Fibroblast of skin of left biceps (primary cell): ENCODE measurements at regions not wholly inside any gene's neighbourhood (a gene's known extent, or its start where the extent isn't known, plus 50 kb on each side); places are given as distances from the start of the nearest gene placed in this dataset.

Experiments used
- DNase-seq, 2 experiments: peaks; one replicate each; pipeline ENCODE4 v3.0.0-alpha.2; 2013; ENCODE audit warnings: low read depth in 2 of 2

DNA sequence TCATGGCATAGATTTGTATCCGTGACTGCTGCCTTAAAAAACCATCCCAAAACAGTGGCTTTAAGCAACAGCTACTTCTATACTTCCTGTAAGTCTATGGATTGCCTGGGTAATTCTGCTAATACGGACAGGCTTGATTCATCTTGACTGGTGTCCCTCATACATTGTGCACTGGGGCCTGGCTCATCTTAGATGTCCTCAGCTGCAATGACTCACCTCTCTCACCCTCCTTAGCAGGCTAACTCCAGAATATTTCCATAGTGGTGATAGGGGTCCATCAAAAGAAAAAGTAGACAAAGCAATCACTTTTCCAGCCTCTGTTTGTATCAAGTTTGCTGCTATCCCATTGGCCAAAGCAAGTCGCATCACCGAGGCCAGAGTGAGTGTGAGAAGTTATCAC lies 409.1 kb upstream of the KAZN start:
- DNase-seq, result no peak

- no peak for DNase-seq
These were observed 408.0 kb upstream of the KAZN start for GRCh38 chr1:14190508-14190907.

DNA sequence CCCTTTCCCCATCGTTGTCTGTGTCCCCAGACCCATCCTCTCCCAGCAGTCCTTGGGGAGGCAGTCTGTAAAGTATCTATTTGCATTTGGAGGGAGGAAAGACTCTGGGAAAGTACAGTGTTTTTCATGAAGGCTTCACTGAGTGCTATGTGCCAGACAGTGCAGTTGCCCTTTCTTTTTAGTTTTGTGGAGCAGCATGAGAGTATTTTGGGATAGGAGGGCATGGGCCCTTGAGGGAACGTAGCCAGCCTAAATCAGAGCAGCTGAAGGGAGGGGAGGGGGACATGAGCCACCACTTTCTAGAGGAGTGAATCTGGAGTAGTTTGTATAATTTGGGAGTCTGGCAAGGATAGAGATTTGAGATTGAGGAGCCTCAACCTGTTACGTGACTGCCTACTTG lies 404.0 kb upstream of the KAZN start:
- no peak for DNase-seq

- no peak for DNase-seq
These were observed 393.4 kb upstream of the KAZN start for GRCh38 chr1:14205066-14205465.

- DNase-seq, result no peak
These were observed 383.3 kb upstream of the KAZN start for GRCh38 chr1:14215151-14215550.

DNA sequence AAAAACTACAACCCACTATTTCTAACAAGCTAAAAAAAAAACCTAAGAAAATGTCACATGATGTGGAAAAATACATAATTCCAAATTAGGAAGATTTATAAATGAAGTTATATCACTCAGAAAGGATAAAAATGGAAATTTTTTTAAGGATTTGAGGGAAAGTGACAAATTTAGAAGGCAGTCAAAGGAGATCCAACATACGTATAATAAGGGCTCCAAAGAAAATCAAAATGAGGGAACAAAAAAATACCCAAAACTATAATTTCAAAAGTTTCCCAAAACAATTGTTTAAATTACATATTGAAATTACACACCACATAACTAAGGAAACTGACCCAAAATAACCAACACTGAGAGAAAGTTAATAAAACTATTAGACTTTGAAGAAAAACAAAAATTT lies 381.1 kb upstream of the KAZN start:
- DNase-seq, result no peak

GRCh38 chr1:14220324-14220723 lies 378.2 kb upstream of the KAZN start:
- DNase-seq, result no peak

DNA sequence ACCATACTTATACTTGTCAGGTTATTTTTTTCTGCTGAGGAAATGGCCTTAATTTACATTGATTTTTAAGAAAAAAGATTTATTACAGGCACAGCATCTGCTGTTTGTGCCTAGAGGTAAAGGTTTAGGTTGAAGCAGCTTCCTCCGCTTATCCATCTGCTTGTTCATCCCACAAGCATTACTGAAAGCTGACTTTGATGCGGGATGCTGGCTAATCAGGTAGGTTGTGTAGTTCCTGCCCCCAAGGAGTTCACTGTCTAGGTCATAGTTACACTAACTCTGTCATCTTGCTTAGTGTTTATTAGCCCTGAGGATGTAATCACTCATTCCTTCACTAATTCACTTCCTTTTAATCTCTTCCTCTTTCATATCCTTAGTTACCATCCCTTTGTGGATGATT lies 377.7 kb upstream of the KAZN start:
- no peak for DNase-seq

GRCh38 chr1:14222086-14222485 lies 376.4 kb upstream of the KAZN start:
- DNase-seq, result no peak

GRCh38 chr1:14228677-14229076 lies 369.8 kb upstream of the KAZN start:
- DNase-seq, result no peak

DNA sequence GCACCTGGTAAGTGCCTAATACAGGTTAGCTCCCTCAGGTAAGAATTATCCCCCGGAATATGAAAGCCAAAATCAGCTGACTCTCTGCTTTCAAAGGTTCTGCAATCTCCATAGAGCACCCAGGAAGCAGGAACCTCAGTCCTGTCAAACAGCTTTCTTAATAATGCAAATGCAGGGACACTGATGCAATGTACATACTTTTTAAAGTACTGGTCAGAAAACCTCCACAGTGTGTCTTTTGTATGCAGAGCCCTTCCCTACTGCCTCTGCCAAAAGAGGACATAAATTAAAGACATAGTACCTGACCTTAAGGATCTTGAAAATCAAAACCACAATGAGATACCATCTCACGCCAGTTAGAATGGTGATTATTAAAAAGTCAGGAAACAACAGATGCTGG lies 365.0 kb upstream of the KAZN start:
- DNase-seq, result no peak

DNA sequence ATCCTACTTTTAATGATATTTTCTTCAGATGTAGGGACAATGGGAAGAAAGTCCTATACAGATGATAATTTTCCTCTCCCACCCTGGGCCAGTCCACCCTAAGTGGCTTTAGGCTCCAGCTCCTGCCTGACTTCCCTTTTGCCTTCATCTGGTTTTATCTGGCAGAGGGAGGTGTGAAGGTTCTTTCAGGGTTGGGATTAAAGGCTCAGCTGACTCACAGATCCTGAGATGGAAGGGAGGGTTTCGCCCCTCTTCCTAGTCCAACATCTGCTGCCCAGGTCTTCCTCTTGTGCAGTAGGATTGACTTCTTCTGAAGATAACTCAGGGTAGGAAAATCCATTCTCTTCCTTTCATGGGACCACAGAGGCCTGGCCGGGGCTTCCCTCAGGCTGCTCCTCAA lies 362.4 kb upstream of the KAZN start:
- no peak for DNase-seq

- no peak for DNase-seq
These were observed 359.8 kb upstream of the KAZN start for GRCh38 chr1:14238472-14239307.

DNA sequence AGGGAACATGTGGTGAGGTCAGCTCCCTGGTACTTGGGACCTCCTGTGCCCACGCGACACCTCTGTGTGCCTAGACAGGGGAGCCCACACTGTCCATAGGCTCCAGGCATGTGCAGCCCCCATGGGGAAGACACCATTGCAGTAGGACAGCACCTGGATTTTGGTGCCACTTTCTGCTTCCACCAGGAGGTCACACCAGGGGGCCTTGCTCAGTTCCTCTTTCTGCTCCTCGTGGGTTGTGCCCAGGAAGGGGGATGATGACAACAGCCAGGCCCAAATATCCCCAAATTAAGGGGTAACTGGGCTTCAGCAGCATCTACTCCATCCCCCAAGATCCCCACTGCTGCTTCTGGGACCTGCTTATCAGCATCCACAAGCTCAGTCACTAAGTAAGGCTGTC lies 358.2 kb upstream of the KAZN start:
- no peak for DNase-seq

DNA sequence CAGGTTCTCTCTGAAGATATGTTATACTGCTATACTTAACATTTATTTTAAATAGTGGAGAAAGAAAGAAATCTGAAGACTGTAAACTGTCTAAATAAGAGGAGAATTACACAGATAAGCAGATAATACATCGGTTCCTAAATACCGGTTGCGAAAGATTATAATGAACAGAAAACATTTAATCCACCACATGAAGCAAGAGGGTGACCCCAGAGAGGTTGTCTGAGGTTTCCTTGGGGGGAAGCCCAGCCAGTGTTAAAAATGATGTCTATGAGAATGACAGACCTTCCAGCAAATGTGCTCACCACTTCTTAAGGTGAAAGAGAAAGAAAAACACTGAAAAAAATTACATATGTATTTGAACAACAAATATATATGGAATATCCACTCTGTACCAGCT lies 356.4 kb upstream of the KAZN start:
- DNase-seq, result no peak

DNA sequence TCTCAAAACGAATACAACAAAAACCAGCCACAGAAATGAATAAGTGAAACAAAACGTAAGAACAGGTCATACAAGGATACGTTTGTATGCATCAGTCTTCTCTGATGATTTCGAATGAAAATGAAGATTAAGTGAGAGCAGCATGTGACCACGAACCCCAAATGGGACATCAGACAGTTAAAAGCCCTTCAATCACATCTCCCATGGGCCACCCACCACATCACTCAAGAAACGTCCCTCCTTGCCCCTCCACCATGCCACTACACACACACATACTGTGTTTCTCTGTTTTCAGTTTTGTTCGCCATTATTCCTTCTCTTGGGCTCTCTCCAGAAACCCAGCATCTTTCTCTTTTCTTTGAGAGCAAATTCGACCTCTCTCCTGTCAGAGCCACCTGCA lies 355.6 kb upstream of the KAZN start:
- DNase-seq, result no peak

DNA sequence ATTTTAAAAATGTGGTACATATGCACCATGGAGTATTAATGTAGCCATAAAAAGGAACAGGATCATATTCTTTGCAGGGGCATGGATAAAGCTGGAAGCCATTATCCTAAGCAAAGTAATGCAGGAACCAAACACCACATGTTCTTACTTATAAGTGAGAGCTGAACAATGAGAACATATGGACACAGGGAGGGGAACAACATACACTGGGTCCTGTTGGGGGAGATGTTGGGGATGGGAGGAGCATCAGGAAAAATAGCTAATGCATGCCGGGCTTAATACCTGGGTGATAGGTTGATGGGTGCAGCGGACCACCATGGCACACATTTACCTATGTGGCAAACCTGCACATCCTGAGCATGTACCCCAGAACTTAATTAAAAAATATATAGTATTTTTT lies 352.5 kb upstream of the KAZN start:
- no peak for DNase-seq

DNA sequence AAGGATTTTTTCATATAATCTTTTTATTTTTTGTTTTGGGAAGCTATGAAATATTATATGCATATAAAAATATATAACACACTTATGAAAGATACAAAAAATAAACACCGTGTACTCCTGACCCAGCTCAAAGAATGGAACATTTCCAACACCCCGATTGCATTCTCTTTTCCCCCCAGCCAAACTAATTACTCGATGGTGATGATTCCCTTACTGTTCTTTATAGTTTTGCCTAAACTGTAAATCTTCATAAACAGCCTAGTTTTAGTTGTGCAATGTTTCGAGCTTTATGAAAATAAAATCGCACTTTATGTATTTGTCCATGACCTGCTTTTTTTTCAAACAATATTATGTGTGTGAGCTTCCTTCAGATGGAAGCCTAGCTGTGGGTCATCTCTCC lies 352.0 kb upstream of the KAZN start:
- DNase-seq, result no peak

- DNase-seq, result no peak
These were observed 350.8 kb upstream of the KAZN start for GRCh38 chr1:14247666-14248065.

DNA sequence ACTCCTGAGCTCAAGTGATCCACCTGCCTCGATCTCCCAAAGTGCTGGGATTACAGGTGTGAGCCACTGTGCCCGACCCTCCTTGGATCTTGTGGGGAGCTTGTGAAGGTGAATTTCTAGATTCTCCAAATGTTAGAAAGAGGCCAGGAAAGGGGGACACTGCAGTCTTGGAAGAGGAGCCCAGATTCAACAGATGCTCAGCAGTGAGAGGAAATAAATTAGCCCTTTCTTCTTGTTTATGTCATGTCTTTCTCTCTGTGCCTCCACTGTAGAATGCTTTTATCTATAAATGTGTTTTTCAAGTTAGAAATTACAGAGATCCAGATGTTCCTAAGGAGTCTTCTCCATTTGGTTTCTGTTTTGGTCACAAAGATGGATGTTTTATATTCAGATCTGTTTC lies 346.6 kb upstream of the KAZN start:
- no peak for DNase-seq

DNA sequence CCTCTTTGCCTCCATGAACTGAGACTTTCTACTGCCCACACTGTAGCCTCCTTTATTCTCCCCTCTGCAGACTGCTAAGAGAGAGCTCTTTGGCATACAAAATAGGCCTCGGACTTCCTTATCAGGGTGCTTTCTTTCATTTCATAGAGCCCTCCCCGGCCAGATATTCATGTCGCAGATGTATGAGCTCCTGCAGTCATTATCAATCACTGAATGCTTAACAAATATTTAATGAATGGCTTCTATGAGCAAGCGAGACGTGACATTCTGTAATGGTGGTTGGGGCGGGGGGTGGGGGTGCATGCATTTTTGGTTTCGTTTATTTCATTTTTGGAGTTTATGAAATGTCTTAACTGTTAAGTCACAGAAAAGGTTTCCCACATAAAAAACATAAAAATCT lies 344.8 kb upstream of the KAZN start:
- DNase-seq, result no peak

GRCh38 chr1:14254251-14254650 lies 344.2 kb upstream of the KAZN start:
- peak; percentile 8 to 25 for DNase-seq

GRCh38 chr1:14255233-14255632 lies 343.3 kb upstream of the KAZN start:
- DNase-seq, result no peak

DNA sequence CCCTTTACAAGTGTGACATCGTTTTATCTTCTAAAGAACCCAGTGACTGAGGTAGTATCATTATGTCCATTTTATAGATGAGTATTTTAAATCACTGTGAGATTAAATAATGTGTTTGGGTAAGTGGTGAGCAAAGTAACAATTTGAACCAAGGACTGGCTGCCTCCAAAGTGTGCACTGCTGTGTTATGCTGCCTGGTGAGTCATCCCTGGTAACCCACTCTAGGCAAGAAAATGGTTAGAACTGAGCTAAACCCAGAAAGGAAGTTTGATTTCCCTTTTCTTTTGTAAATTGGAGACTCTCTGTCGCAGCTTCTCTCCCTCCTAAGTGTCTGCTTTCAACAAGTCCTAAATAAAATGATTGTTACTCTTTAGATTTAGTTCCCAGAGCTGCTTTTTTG lies 342.8 kb upstream of the KAZN start:
- no peak for DNase-seq
